HG02678 (cell line): ENCODE measurements at regions not wholly inside any gene's neighbourhood (a gene's known extent, or its start where the extent isn't known, plus 50 kb on each side); places are given as distances from the start of the nearest gene placed in this dataset.
A peak's percentile ranks its signal among the peaks of the same experiment; 100 is the strongest.
"Not testable (repeated sequence)": the region's sequence is repeated elsewhere in the genome, so short reads cannot be mapped to it uniquely, and the experiment has no call there.

Experiments used
- ATAC-seq: cut with Tn5 transposase; IDR thresholded peaks from one replicate; pipeline ENCODE4 v1.9.1; 2021; ENCODE audit warnings: mild to moderate bottlenecking, moderate library complexity; ENCODE audit not compliant: unreplicated experiment

GRCh38 chr7:20083781-20084180 is 133.4 kb downstream of the MACC1 start:
- no peak for ATAC-seq

- no peak for ATAC-seq
These were observed 138.1 kb downstream of the MACC1 start for GRCh38 chr7:20079080-20079479.

- ATAC-seq = no peak
These were observed 140.3 kb downstream of the MACC1 start for GRCh38 chr7:20076835-20077234.

GRCh38 chr7:20075992-20076820 is 141.0 kb downstream of the MACC1 start:
- ATAC-seq = no peak

GRCh38 chr7:20075440-20075839 is 141.7 kb downstream of the MACC1 start:
- ATAC-seq = no peak

DNA sequence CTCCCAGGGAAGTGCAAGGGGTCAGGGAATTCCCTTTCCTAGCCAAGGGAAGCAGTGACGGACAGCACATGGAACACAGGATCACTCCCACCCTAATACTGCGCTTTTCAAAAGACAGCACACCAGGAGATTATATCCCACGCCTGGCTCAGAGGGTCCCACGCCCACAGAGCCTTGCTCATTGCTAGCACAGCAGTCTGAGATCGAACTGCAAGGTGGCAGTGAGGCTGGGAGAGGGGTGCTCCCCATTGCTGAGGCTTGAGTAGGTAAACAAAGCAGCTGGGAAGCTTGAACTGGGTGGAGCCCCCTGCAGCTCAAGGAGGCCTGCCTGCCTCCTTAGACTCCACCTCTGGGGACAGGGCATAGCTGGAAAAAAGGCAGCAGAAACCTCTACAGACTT is 149.2 kb downstream of the MACC1 start:
- not testable (repeated sequence) for ATAC-seq

GRCh38 chr7:20064974-20065862 is 152.0 kb downstream of the MACC1 start:
- peak; percentile 100 for ATAC-seq

DNA sequence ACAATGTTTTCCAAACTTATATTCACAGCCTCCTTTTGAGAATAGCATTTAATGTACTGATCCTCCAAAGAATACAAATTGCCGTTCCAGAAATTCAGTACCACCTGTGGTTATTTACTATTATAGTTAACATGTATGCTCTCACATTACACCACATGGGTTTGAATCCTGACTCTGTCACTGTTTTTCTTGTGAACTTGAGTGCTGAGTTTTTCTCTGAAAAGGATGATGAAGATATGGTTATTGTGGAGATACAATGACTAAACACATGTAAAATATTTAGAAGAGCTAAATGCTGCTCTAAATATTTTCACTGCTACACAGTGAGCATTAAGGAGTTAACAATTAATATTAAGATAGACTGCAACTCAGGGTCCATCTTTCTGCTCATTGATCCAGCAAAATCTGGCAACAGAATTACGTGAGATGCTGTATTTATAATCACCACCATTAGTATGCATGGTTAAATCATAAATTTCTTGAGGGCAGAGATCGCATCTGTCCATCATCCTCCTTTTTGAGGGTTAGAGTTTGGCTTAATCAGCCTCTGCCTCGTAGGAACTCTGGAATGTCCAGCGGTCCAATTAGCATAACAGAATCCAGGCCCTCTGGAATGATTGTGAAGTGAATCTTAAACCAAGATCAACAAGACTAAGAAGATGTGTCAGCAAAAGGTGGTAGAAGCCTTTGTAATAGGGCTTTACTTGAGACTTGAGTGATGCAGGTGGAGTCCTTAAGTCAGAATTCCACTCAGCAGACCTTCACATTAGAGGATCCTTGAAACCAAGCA is 152.8 kb downstream of the MACC1 start:
- no peak for ATAC-seq

DNA sequence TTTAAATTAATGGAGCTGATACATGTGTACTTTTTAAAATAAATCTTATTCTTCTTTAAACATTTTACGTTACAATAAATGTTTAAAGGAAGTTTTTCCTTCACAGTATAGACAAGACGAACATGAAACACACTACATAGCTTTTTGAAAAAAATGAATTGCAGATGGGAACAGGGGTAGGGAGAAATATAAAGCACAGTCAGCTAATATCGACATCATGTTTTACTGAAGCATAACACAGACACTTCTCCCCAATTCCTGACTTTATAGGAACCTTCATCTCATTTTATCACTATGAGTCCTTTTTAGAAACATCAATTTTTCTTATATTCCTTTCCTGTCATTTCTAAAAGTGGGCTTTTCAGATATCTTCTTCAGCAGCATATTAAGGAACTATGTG is 153.5 kb downstream of the MACC1 start:
- ATAC-seq = no peak

DNA sequence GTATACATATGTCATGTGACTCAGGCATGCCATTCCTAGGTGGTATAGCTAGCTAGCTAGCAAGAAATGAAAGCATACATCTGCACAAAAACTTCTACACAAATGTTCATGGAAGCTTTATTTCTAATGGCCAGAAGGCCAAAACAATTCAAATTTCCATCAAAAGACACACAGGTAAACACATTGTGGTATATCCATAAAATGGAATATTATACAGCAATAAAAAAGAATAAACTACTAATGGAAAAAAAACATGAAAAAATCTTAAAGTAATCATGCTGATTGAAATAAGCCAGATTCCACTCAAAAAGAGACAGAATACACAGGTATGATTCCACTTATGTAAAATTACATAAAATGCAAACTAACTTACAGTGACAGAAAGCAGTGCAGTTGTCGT is 154.3 kb downstream of the MACC1 start:
- ATAC-seq = no peak

- no peak for ATAC-seq
These were observed 163.7 kb downstream of the MACC1 start for GRCh38 chr7:20053334-20054104.

DNA sequence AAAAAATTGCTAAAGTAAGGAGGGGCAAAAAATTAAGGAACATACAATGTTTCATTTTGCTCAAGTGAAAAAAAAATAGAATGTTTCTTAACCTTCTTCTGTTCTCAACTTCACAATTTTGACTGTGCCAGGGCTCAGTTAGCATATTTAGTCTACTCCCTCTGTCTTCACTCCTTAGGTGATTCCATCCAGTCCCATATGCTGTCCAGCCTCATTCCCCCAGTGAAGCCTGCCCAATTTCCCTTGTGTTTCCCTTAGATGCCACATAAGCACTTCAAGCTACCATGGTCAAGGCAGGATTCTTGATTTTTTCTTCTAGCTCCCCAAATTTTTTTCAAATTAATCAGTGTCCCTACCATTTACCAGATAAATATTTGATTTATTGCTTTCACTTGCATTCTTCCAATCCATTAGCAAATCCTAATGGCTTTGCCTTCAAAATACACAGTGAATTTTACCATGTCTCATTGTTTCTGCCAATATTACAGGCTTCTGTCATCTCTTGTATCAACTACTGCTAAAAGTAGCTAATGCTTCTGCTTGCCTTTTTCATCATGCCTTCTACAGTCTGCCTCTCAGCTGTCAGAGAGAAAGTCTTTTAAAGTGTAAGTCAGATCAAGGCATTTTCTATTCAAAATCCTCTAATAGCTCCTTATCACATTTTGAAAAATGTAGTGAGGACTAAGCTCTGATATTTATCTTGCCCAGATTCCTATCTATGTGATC is 166.8 kb downstream of the MACC1 start:
- ATAC-seq = no peak

DNA sequence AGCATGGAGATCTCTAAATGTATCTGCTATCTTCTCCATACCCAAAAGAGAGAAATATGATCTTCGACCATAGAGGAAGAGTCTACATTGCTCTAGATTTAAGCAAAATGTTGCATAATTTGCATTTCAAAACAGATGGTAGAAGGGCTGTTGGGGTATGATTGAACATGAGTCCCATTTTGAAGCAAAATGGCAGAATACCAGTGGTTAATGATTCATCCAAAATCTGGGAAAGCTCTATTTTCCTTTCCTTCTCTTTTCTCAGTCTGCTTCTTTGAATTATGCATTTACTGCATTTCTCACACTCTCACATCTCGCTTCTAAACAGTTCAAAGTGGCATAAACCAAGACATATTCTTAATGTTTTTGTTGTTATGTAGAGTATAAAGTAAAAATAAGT is 178.5 kb downstream of the MACC1 start:
- no peak for ATAC-seq

DNA sequence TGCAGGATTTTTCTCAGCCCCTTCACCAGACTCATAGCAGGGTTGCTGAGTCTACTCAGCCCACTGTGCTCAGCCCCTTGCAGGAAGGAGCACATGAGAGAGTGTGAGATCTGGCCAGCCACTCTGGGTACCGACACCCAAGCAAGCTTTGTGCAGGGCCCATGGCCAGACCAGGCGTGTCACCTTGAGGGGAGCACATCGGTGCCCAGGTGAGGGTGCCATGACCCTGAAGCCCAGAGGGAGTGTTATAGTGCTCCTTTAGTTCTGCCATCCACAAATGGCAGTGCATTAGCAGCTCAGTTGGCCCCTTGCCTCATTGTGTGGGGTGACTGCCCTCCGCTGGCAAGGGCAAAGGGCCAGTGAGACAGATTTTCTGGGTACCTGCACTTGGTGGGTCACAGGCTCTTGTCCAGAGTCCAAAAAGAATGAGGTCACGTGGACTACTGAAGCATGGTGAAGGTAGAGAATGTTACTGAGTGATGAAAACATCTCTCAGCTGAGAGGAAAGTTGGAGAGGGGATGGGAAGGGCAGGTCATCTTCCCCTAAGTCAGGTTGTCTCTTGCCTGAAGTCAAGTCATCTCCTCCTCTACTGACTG is 181.8 kb downstream of the MACC1 start:
- no peak for ATAC-seq

DNA sequence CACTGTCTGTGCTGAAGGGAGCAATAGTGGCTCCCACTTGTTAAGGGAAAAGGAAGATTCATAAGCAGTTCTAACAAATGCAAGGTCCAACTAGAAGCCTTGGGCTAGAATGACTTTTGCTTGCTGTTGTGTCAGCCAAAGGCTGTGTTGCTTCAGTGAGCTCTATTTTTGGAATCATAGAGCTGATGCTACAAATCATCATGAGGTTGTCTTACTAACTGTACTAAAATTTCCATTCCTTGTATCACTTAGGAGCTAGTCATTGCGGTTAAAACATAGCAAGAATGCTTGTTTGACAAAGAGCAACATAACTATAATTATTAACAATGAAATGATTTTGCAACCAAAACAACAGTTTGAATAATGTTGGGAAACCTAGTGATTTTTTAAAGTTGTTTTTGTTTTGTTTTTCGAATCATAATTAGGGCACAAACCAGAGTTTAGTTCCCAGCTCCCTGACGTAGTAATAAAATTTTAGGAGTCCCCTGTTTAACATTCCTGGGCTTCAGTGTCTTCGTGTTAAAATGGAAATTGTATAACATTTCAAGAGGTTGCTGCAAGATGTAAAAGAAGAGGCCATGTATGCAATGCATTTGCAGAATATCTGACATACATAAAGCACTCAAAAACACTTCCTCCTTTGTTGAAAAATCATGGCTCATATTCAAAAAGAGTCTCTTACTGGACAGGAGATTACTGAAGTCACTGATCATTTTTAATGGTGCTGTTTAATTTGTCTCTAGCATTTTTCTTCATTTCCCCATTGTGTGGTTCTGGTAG is 183.4 kb downstream of the MACC1 start:
- no peak for ATAC-seq

GRCh38 chr7:20032741-20033140 is 184.4 kb downstream of the MACC1 start:
- no peak for ATAC-seq

GRCh38 chr7:20030915-20031362 is 186.2 kb downstream of the MACC1 start:
- peak; percentile 44 for ATAC-seq

- peak; percentile 82 for ATAC-seq
These were observed 186.8 kb downstream of the MACC1 start for GRCh38 chr7:20030417-20030816.

- no peak for ATAC-seq
These were observed 190.4 kb downstream of the MACC1 start for GRCh38 chr7:20026762-20027161.
